HEK293 (cell line): ENCODE measurements at regions not wholly inside any gene's neighbourhood (a gene's known extent, or its start where the extent isn't known, plus 50 kb on each side); places are given as distances from the start of the nearest gene placed in this dataset.

Experiments used
- CTCF ChIA-PET: fragments of 350-600 bp; formaldehyde crosslinking; extraction: SDS; loops from one replicate; lab custom pipeline; 2021; ENCODE audit warnings: antibody characterized with exemption; lab: Yijun Ruan, JAX
- POLR2A ChIA-PET: fragments of 300-600 bp; formaldehyde crosslinking; extraction: SDS; loops from one replicate; lab custom pipeline; 2020; ENCODE audit warnings: antibody characterized with exemption, inconsistent platforms; lab: Yijun Ruan, JAX
- H3K27ac ChIP-seq: fragments of 200-500 bp; sonication (Bioruptor generic); 2 replicates; pipeline ENCODE4 v1.5.1; 2014; ENCODE audit warnings: low read depth, low read length, control low read depth, inconsistent platforms; ENCODE audit errors: extremely low read depth
- H3K36me3 ChIP-seq, 2 experiments: fragments of 200-500 bp in 1 of 2; sonication (Bioruptor generic) in 1 of 2; 1 replicate in 1 of 2; 2 replicates in 1 of 2; pipeline ENCODE4 v1.5.1; 2014 to 2017; ENCODE audit warnings: inconsistent platforms in 2 of 2, low read length in 2 of 2; ENCODE audit not compliant: control insufficient read depth in 2 of 2, insufficient read depth in 1 of 2
- H3K4me1 ChIP-seq: fragments of 200-500 bp; sonication (Bioruptor generic); 2 replicates; pipeline ENCODE4 v1.5.1; 2014; ENCODE audit warnings: mild to moderate bottlenecking, low read length, inconsistent platforms; ENCODE audit not compliant: control insufficient read depth, insufficient read depth
- H3K4me3 ChIP-seq: 2 replicates; pipeline ENCODE4 v1.5.1; 2011; ENCODE audit warnings: low read depth, mild to moderate bottlenecking, control low read depth, low read length, moderate library complexity
- H3K9me3 ChIP-seq: fragments of 200-500 bp; sonication (Bioruptor generic); 2 replicates; pipeline ENCODE4 v1.5.1; 2014; ENCODE audit warnings: low read depth, low read length, inconsistent platforms; ENCODE audit not compliant: control insufficient read depth, insufficient read depth
- BCL11A ChIP-seq: fragments of 450-650 bp; formaldehyde crosslinking; IDR thresholded peaks from 2 replicates; pipeline ENCODE4 v1.5.1; 2016; ENCODE audit warnings: low read depth, missing biosample characterization, missing genetic modification characterization
- FEZF1 ChIP-seq: fragments of 450-650 bp; formaldehyde crosslinking; IDR thresholded peaks from 2 replicates; pipeline ENCODE4 v1.5.1; 2016; ENCODE audit warnings: missing biosample characterization, missing genetic modification characterization
- KLF16 ChIP-seq: fragments of 450-650 bp; formaldehyde crosslinking; IDR thresholded peaks from 2 replicates; pipeline ENCODE4 v1.5.1; 2017; ENCODE audit warnings: missing biosample characterization, missing genetic modification characterization
- PATZ1 ChIP-seq: fragments of 450-650 bp; formaldehyde crosslinking; IDR thresholded peaks from 2 replicates; pipeline ENCODE4 v1.5.1; 2016; ENCODE audit warnings: missing biosample characterization, missing genetic modification characterization
- PRDM4 ChIP-seq: fragments of 450-650 bp; formaldehyde crosslinking; IDR thresholded peaks from 2 replicates; pipeline ENCODE4 v1.5.1; 2017; ENCODE audit warnings: missing biosample characterization, missing genetic modification characterization
- SCRT2 ChIP-seq: fragments of 450-650 bp; formaldehyde crosslinking; IDR thresholded peaks from 2 replicates; pipeline ENCODE4 v1.5.1; 2016; ENCODE audit warnings: missing biosample characterization, missing genetic modification characterization
- ZBTB10 ChIP-seq: fragments of 450-650 bp; formaldehyde crosslinking; IDR thresholded peaks from 2 replicates; pipeline ENCODE4 v1.5.1; 2016; ENCODE audit warnings: missing biosample characterization, missing genetic modification characterization
- ZFP69B ChIP-seq: fragments of 450-650 bp; formaldehyde crosslinking; IDR thresholded peaks from 2 replicates; pipeline ENCODE4 v1.5.1; 2016; ENCODE audit warnings: missing biosample characterization, missing genetic modification characterization
- ZNF140 ChIP-seq: fragments of 450-650 bp; formaldehyde crosslinking; IDR thresholded peaks from 2 replicates; pipeline ENCODE4 v1.5.1; 2016; ENCODE audit warnings: missing biosample characterization, missing genetic modification characterization
- ZNF157 ChIP-seq: fragments of 450-650 bp; formaldehyde crosslinking; IDR thresholded peaks from 2 replicates; pipeline ENCODE4 v1.5.1; 2016; ENCODE audit warnings: missing biosample characterization, missing genetic modification characterization
- ZNF302 ChIP-seq: fragments of 450-650 bp; formaldehyde crosslinking; IDR thresholded peaks from 2 replicates; pipeline ENCODE4 v1.5.1; 2016; ENCODE audit warnings: missing biosample characterization, missing genetic modification characterization, low read depth
- ZNF473 ChIP-seq: fragments of 450-650 bp; formaldehyde crosslinking; IDR thresholded peaks from 2 replicates; pipeline ENCODE4 v1.5.1; 2017; ENCODE audit warnings: missing biosample characterization, missing genetic modification characterization
- ZNF518A ChIP-seq: fragments of 450-650 bp; formaldehyde crosslinking; conservative IDR thresholded peaks from 2 replicates; pipeline ENCODE4 v1.5.1; 2016; ENCODE audit warnings: low read depth, missing biosample characterization, missing genetic modification characterization
- ZNF639 ChIP-seq: fragments of 450-650 bp; formaldehyde crosslinking; IDR thresholded peaks from 2 replicates; pipeline ENCODE4 v1.5.1; 2016; ENCODE audit warnings: missing biosample characterization, missing genetic modification characterization
- ZNF658 ChIP-seq: fragments of 450-650 bp; formaldehyde crosslinking; IDR thresholded peaks from 2 replicates; pipeline ENCODE4; 2016; ENCODE audit warnings: missing biosample characterization, missing genetic modification characterization
- ZNF704 ChIP-seq: fragments of 450-650 bp; formaldehyde crosslinking; IDR thresholded peaks from 2 replicates; pipeline ENCODE4 v1.5.1; 2016; ENCODE audit warnings: missing biosample characterization, missing genetic modification characterization
- ZNF777 ChIP-seq: fragments of 450-650 bp; formaldehyde crosslinking; IDR thresholded peaks from 2 replicates; pipeline ENCODE4 v1.5.1; 2017; ENCODE audit warnings: missing biosample characterization, missing genetic modification characterization, borderline replicate concordance

GRCh38 chr4:126834854-126835253 lies 797.9 kb upstream of the INTU start (continued):
- TF ChIP-seq PATZ1 (tag by site-specific recombination) (no peak), ZNF302 (tag by site-specific recombination) (no peak)

- POLR2A ChIA-PET, result no interaction called here
- TF ChIP-seq ZNF777 (no peak), FEZF1 (tag by site-specific recombination) (no peak), SCRT2 (tag by site-specific recombination) (no peak), ZNF704 (tag by site-specific recombination) (no peak)
These were observed 793.6 kb upstream of the INTU start for GRCh38 chr4:126838941-126839679.

GRCh38 chr4:126843492-126844067 lies 789.2 kb upstream of the INTU start:
- POLR2A ChIA-PET, result no interaction called here
- Histone ChIP-seq H3K27ac (no peak overlapping the region), H3K9me3 (no peaks in the 10 kb centered on the region), H3K36me3 (no peaks in the 10 kb centered on the region), H3K4me1 (no peaks in the 10 kb centered on the region), H3K4me3 (no peak overlapping the region)
- CTCF ChIA-PET, result no interaction called here
- TF ChIP-seq PRDM4 (no peak), ZBTB10 (no peak), ZNF473 (tag by site-specific recombination) (no peak), BCL11A (tag by site-specific recombination) (no peak), ZFP69B (tag by site-specific recombination) (no peak), ZNF140 (tag by site-specific recombination) (no peak), ZNF639 (tag by site-specific recombination) (no peak), ZNF518A (tag by site-specific recombination) (no peak), ZNF658 (tag by site-specific recombination) (no peak), ZNF157 (tag by site-specific recombination) (no peak), KLF16 (tag by site-specific recombination) (no peak)

More at GRCh38 chr4:126838941-126839679, 793.6 kb upstream of the INTU start:
- CTCF ChIA-PET, result no interaction called here
- H3K4me3 ChIP-seq, result no peak overlapping the region
- no peaks in the 10 kb centered on the region for H3K4me1 ChIP-seq
- no peaks in the 10 kb centered on the region for H3K9me3 ChIP-seq
- no peaks in the 10 kb centered on the region for H3K36me3 ChIP-seq
- no peak overlapping the region for H3K27ac ChIP-seq
